PFSK-1 (cell line): ENCODE measurements at regions not wholly inside any gene's neighbourhood (a gene's known extent, or its start where the extent isn't known, plus 50 kb on each side); places are given as distances from the start of the nearest gene placed in this dataset.

Experiments used
- POLR2AphosphoS5 ChIP-seq: IDR thresholded peaks from 2 replicates; pipeline ENCODE4 v1.6.1; 2012; ENCODE audit warnings: low read depth, mild to moderate bottlenecking, control low read depth, low read length, moderate library complexity
- REST ChIP-seq, 2 experiments: IDR thresholded peaks; 2 replicates each; pipeline versions ENCODE4 v1.6.1 to v1.8.0; 2011 to 2012; ENCODE audit warnings: low read depth in 2 of 2, low read length in 2 of 2, control low read depth in 1 of 2, inconsistent platforms in 1 of 2, mild to moderate bottlenecking in 1 of 2, moderate library complexity in 1 of 2; ENCODE audit not compliant: insufficient read depth in 1 of 2
- SIN3A ChIP-seq: IDR thresholded peaks from 2 replicates; pipeline ENCODE4 v1.6.1; 2012; ENCODE audit warnings: mild to moderate bottlenecking, low read length, moderate library complexity, borderline replicate concordance; ENCODE audit not compliant: insufficient read depth

GRCh38 chr10:111976557-111976956 is 207.0 kb downstream of the GPAM start:
- TF ChIP-seq REST (IDR thresholded peaks at IDR 0.05; ENCODE audit: insufficient read depth in 1 of 2, low read depth in 2 of 2, low read length in 2 of 2) = no peak
- TF ChIP-seq SIN3A = no peak
- TF ChIP-seq POLR2AphosphoS5 = no peak
